Erythroblast (primary cell): ENCODE measurements at regions not wholly inside any gene's neighbourhood (a gene's known extent, or its start where the extent isn't known, plus 50 kb on each side); places are given as distances from the start of the nearest gene placed in this dataset.

Experiments
- GATA1 ChIP-seq: IDR thresholded peaks from 2 replicates; pipeline ENCODE4 v1.6.1; 2011; ENCODE audit warnings: low read depth, mild to moderate bottlenecking, control low read depth, low read length, moderate library complexity
- POLR2A ChIP-seq: IDR thresholded peaks from 2 replicates; pipeline ENCODE4 v1.6.1; 2011; ENCODE audit warnings: mild to moderate bottlenecking, low read length

DNA sequence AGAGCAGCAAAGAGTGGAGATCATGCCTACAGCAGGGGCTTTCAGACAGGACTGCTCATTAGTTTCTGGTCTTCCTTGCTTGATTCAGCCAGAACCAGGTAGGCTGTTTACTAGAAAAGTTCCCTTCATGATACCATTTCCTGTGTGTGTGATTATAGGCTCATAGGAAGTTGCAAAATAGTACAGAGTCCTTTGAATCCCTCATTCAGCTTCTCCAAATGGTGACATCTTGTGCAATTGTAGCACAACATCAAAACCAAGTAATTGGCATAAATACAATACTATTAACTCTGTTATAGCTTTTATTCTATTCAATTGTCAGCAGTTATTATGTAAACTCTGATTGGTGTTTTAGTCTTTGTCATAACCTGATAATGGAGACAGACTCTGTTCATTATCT lies 347.3 kb upstream of the CDH4 start:
- TF ChIP-seq POLR2A = no peak
- TF ChIP-seq GATA1 = no peak
